Amygdala (tissue), 56 donors: ENCODE measurements at regions not wholly inside any gene's neighbourhood (a gene's known extent, or its start where the extent isn't known, plus 50 kb on each side); places are given as distances from the start of the nearest gene placed in this dataset.

Experiments used
- DNase-seq, 56 donors: peaks; one replicate each; lab custom pipeline; 2025; lab: John Stamatoyannopoulos, UW

DNA sequence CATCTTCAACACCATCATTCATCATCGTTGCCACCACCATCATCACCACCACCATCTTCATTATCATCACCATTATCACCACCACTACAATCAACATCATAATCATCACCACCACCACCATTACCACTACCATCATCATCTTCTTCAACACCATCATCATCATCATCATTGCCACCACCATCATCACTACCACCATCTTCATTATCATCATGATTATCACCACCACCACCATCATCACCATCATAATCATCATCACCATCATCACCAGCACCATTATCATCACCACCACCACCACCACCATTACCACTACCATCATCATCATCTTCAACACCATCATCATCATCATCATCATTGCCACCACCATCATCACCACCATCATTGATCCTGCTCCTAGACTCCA lies 112.7 kb downstream of the OAT start:
- no peak for DNase-seq

DNA sequence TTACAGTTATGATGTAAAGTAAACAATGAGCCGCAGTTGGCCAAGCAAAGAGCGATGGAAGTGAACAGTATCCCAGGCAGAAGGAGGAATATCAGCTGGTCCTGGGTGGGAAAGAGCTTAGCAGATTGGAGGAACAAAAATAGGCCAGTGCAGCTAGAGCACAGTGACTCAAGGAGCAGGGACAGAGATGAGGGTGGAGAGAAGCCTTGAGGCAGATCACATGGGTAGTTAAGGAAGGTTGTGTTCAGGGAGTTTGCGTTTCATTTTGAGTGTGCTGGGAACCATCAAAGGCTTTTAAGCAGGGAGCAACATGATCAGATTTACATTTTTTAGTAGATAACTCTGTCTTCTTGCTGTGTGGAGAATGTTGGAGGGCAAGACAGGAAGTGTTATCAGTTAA lies 113.6 kb downstream of the OAT start:
- no peak for DNase-seq

DNA sequence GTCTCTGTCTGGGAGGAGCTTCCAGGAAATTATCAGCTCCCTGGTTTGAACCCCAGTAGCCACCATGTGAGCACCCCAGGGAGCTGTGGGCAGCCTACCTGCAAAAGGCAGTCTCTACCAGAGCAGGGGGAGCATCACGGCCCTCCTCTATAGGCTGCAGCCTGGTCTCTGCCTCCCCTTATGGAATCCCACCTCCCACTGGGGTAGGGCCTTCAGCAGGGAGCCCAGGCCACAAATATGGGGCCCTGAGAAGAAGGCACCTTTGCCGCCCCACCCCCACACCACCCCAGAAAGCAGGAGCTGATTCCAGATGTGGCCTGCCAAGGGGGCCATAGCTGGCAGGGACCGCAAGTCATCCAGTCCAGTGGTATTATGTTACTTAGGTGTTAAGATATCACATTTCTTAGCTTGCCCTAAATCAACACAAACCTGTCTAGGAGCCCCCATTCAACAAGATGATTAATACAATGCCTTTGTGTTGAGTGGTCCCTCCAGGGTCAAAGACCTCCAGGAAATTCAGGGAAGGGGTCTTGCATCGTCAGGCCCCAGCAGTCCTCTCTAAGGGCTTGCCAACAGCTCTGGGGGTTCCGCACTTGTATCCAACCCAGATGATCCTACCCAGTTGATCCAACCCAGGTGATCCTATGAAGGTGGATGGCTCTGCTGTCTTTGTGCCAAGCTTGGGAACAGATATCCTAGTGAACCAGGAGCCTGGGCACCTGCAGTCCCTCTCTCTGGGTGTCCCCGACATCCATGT lies 114.9 kb downstream of the OAT start:
- DNase-seq, result no peak

DNA sequence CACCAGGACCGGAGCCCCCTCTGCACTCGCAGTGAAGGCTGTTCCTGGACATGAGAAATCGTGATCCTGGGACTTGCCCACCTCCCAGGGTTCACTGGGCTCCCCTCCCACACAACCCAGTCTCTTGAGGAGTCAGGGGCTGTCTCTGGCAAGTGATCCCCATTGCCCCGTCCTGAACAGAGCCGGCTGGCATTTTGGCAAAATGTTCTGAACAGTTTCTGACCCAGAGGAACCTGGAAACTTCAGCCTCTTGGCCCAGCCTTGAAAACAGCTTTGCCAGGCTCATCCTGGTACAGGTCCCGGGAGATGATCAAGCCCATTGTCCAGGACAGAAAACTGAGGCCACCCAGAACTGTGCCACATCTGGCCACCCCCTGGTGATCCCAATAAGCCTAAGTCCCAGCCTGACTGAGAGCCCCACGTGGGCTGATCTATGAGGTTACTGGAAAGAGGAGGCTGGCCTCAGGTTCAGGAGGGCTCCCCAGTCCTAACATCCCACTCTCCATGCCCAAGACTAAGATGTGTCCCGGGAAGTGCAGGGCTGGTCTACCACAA lies 115.7 kb downstream of the OAT start:
- no peak for DNase-seq

DNA sequence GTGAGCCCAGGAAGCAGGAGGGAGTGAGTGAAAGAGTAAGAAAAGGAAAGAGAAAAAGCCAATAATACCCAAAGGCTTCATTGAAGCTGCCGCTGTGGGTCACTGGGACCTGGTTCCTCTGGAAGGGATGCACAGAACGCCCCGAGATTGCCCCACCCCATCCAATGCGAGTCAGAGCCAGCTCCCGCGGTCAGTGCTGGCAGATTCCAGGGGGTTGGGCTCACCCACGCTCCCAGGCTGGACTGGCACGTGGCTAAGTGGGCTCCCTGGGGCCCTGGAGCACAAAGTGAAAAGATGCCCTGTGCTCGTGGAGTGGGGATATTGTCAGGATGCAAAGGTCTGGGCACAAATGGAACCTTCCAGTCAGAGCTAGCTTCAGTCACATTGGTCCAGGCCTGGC lies 117.0 kb downstream of the OAT start:
- DNase-seq, result no peak

DNA sequence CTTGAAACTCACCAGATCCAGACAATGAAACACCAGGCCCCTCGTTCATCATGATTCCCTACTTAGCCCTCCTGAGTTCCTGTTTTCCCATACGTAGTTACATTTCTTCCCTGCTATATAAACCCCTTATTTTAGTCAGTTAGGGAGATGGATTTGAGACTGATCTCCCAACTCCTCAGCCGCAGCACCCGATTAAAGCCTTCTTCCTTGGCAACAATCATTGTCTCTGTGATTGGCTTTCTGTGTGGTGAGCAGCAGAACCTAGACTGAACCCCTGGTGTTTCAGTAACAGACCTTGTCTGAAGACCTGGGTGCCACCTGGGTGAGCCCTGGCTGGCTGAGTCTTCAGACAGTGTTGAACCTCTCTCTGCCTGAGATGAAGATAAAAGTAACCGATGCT lies 118.0 kb downstream of the OAT start:
- no peak for DNase-seq

DNA sequence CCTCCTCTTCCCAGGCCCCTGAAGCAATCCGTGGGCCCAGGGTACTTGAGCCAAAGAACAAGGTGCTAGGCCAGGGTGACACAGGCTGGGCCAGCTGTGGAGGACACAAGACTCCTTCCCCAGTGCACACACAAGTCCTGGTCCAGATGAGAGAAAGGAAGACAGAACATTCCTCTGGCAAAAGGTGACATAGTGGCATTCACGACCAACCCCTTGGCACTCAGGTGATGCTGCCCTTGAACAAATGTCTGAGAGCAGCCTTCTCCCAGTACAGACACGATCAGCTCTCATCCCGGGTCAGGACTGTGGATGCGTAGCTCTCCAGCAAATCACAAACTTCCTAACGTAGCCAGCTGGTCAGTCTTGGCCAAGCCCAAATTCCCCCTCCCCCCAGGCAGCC lies 118.5 kb downstream of the OAT start:
- DNase-seq, result no peak

DNA sequence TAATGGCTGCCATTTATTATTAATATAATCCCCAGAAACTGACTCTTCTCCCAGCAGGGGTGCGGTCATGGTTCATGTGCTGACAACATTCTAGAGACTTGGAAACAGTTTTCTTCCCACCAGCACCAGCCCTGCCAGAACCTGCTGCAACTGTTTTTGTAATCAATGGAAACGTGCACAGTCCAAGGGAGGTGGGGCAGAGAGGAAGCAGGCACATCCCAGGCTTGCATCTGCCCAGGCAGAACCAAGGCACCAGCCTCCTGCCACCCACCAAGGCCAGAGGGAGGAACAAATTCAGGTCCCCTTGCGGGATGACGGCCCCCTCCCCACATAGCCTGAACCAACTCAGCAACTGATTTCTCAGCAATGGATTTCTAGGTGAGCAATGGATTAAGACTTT lies 119.0 kb downstream of the OAT start:
- DNase-seq, result no peak

DNA sequence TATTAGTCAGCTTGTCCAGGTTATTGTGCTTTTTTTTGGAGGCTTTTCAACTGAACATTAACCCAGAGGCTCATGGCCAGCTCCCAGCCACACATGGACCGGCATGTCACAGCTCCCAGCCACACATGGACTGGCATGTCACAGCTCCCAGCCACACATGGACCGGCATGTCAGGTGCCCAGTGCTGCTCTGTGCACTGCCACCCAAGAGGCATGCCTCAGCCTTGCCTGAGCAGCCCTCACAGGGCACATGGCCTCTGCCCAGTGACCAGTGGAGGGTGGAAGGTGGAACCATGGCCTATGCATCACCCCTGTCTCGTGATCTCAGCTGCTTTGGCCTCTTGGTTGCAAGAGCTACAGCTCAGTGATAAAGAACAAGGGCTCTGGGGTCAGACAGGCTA lies 119.8 kb downstream of the OAT start:
- no peak for DNase-seq

DNA sequence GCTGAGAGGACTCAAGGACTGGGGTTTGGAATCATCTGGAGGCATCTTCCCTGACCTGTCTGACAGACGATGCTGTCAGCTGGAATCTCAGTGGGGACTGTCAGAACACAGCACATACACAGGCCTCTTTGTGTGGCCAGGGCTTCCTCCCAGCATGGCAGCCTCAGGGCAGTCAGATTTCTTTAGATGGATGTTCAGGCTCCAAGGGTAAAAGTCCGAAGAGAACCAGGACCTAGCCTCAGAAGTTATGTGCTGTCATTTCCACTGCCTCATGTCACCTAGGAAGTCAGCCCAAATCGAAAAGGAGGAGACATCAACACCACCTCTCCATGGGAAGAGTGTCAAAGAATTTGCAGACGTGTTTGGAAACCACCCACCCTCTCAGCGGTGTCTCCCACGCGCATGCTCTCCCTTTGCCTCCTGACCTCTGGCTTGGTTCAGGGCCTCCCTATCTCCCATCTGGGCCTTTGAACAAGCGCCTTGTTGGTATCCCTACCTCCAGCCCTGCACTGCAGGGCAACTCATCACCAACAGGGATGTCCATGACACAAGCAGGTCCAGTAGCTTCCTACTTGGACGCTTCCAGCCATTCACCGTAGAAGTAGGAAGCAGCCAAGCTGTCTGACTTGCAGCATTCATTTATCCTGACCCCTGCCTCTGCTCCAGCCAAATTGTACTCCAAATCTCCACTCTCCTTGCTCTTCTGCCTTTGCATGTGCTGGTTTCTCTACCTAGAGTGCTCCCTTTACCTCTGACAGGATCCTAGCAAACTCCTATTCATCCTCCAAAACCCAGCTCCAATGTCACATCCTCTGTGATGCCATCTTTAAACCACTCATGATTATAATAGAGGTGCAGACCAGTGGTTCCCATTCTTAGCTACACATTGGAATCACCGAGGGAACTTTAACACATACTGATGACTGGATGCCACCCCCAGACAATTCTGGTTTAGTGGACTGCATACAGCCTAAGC lies 121.6 kb downstream of the OAT start:
- no peak for DNase-seq

DNA sequence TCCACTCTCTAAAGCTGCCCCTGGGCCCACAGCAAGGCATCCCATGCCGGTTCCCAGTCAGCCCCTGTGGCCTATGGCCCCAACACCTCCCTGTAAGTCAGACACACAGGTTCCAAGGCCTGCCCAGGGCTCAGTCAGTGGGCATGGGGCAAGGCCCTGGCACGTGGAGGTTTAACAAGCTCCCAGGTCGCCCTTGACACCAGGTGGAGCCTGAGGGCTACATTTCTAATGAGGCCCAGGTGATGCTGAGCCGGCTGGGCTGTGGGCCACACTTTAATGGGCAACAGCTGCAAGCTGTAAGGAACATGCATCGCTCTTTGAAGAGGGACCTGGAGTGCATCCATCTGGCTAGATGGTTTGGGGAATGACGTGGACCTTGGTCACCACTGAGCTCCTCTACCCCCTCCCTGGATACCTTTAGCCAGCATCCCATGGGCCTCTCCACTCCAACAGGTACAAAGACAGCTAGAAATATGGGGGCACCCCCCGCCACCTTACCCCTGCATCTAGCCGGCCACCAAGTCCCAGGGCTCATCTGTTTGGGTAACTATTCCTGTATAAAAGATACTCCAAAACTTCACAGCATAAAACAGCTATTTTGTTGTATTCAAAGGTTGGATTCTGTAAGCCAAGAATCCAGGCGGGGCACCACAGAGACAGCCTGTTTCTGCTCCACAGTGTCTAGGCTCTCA lies 122.5 kb downstream of the OAT start:
- DNase-seq, result no peak

DNA sequence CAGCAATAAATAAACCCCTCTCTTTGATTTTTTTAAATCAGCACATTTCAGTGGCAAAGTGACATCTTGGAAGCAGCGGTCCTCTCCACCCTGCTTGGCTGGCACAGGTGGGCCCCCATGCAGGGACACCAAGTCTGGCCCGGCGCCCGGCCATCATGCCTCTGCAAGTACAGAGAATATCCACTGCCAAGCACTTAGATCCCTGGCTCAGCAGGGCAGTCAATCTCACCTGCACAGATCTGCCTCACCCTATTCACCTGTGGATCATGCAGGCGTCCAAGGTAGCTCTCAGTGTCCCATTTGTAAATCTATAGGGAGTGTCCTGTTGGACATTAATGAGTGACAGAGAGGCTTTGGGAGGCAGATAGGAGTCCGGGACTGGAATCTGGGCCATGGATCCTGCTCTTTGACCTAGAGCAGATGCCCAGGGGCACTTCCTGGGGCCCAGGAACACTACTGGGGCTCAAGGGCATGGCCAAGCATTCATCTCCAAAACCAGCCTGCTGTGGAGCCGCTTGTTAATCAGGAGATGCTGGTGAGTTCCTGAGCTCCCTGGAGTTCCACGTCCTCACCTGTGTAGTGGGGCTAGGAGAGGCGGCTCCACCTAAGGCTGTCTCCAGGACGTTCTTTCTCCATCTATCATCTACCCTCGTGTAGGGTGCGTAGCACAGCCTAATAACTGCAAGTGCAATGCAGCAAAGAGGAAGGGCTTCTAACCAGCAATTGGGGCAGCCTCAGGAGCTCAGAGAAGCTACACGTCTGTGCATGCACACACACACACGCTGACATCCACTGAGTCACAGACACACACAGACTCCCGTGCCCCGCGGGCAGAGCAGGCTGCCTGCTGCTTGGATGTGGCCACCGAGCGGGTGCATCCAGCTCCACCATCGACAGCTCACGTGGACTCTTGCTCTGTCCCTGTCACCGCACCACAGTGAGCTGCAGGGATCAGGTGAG lies 123.6 kb downstream of the OAT start:
- DNase-seq, result no peak

DNA sequence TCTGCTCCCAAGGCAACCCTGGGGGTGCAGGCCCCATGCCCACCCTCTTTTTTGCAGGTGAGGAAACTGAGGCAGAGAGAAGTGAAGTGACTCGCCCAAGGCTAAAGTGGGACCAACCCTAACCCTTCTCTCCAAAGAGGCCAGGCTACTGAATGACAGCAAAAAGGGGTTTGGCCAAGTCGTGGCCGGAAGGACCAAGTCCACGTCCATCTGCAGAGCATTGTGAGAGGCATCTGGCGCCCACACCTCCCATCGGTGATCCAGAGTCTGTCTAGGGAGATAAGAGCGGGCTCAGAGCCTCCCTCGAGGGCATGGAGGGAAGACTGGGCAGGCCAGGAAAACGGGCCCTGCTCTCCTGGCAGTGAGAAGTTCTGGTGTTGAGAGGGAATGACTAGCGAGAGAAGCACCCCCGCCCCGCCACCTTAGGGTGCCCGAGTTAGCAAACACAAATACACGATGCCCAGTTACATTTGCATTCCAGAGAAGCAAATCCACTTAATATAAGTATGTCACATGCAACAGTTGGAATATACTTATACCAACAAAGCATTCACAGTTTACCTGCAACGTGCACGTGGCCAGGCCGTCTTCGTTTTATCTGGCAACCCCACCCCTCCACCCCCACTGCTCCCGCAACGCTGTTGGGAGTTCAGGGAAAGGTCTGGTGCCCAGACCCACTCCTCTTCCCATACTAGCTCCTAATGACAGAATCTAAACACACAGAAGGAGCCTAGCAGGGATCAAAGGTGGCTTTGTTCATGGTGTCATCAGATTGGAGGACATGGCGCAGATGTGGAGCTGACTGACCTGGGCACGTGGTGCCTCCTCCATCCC lies 124.9 kb downstream of the OAT start:
- no peak for DNase-seq

DNA sequence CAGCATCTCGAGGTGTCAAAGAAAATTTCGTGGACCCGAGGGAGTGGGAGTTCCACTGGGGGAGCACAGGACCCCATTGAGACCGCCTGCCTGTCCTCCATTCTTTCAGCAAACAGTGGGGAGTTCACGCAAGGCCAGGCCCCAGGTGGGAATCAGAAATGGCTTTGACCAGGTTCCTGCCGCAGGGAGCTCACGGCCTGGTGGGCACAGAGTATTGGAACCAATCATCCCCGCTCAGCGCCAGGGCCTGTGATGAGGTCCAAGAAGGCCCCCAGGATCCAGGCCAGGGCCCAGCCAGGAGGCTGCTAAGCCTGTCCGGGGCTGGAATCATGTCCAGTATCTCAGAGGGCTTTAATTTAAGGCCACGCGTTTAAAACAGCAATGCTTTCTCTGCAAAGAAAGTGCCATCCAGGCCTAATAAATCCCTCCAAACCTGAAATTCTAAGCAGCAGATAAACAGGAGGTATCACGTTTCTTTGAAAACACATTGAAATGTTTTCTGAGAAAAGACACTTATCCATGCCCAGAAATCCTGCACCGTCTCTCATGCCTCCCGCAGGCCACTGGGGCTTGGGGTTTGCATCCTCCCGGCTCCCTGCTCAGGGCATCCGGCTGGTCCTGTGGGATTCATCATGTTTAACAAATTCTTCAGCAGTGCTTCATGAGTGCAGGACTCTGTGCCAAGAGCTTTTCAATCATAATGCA lies 125.7 kb downstream of the OAT start:
- no peak for DNase-seq

DNA sequence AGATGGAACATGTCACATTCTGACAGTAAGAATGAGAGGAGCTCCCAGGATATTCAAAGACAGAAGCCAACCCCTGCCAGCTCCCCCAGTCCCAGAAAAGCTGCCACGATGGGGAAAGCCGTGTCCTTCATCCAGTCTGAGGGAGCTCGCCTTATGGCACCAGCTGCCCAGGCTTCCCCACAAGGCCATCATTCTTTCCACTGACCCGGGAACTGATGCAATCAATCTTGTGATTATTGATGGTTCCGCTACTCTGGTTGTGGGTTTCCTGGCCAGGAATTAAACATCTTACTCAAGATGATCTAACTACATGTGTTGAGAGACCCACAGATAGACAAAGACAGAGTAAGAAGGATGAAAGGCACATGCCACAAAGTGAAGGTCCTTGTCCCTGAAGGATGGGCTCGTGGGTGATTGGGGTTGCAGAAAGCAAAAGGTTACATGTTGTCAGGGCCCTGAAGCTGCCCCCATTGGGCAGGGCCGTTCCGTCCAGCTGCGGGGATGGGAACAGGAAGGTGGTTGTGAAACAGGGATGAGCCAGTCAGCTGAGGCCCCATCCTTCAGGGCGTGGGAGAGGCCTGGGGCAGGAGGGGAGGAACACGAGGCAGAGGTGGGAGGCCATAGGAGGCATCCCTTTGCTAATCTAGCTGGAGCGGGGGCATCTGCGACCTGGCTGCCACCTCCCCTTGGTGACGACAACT lies 127.6 kb downstream of the OAT start:
- peak in 1 of 56 donors; percentile 13 for DNase-seq

DNA sequence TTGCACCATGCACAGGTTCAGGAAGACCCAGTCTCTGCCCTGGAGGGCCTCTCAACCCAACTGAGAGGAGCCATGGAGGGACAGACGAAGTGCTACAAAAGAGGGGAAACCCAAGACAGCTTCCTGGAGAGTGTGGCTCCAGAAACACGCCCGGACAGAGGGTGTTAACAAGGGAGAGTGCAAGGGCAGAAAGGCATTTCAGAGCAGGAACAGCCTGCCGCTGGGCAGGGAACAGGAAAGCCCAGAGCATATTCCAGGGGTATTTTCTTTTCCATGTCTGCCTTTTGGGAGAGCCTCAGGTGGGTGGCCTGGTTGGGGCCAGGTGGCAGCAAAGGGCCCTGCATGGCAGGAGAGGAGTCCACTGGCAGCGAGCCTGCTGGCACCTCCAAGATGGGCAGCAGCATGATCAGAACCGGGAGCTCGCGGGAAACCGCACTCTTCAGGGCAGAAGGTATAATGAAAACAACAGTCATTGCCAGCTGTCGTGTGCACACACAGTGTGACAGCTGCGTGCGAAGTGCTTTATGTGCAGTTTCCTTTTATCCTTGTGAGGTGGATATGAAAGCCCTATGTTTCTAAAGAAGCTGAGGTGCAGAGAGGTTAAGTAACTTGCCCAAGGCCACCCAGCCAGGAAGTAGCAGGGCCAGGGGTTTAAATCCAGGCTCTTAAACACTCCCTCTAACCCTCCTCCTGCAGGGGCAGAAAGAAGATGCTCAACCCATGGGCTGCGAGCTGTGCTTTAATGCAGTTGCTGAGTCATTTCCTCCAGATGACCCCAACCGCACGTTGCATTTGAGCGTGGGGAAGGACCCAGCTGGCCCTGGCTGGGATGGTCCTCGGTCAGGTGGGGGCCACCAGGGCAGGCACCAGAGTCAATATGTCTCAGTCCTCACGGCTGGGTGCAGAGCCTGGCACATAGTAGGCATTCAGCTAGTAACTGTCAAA lies 128.6 kb downstream of the OAT start:
- no peak for DNase-seq
